Fibroblast of peridontal ligament (primary cell): ENCODE measurements at regions not wholly inside any gene's neighbourhood (a gene's known extent, or its start where the extent isn't known, plus 50 kb on each side); places are given as distances from the start of the nearest gene placed in this dataset.
"Not testable (repeated sequence)": the region's sequence is repeated elsewhere in the genome, so short reads cannot be mapped to it uniquely, and the experiment has no call there.

Source experiments
- DNase-seq: peaks from one replicate; pipeline ENCODE4 v3.0.0-alpha.2; 2010; ENCODE audit errors: extremely low read depth

GRCh38 chr3:166446986-166447385, 609.8 kb upstream of the BCHE start:
- DNase-seq = no peak

- peak; percentile 0 for DNase-seq
These were observed 609.1 kb upstream of the BCHE start for GRCh38 chr3:166446291-166446690.

GRCh38 chr3:166445865-166446264, 608.6 kb upstream of the BCHE start:
- no peak for DNase-seq

GRCh38 chr3:166444756-166445155, 607.5 kb upstream of the BCHE start:
- no peak for DNase-seq

- DNase-seq = no peak
These were observed 607.1 kb upstream of the BCHE start for GRCh38 chr3:166444336-166444735.

GRCh38 chr3:166435469-166436057, 598.3 kb upstream of the BCHE start:
- no peak for DNase-seq

GRCh38 chr3:166433060-166433459, 595.8 kb upstream of the BCHE start:
- no peak for DNase-seq

- no peak for DNase-seq
These were observed 588.8 kb upstream of the BCHE start for GRCh38 chr3:166425900-166426611.

- DNase-seq = no peak
These were observed 587.8 kb upstream of the BCHE start for GRCh38 chr3:166425021-166425420.

GRCh38 chr3:166423824-166424513, 586.7 kb upstream of the BCHE start:
- DNase-seq = not testable (repeated sequence)

- DNase-seq = no peak
These were observed 585.3 kb upstream of the BCHE start for GRCh38 chr3:166422556-166422955.

- DNase-seq = no peak
These were observed 582.8 kb upstream of the BCHE start for GRCh38 chr3:166420071-166420470.

GRCh38 chr3:166405896-166406295, 568.7 kb upstream of the BCHE start:
- no peak for DNase-seq

- no peak for DNase-seq
These were observed 568.2 kb upstream of the BCHE start for GRCh38 chr3:166405465-166405864.

GRCh38 chr3:166390303-166390702, 553.1 kb upstream of the BCHE start:
- DNase-seq = no peak

GRCh38 chr3:166388321-166388720, 551.1 kb upstream of the BCHE start:
- DNase-seq = no peak

GRCh38 chr3:166372571-166373106, 535.4 kb upstream of the BCHE start:
- DNase-seq = no peak

GRCh38 chr3:166367947-166368533, 530.8 kb upstream of the BCHE start:
- DNase-seq = no peak

GRCh38 chr3:166362698-166363097, 525.5 kb upstream of the BCHE start:
- no peak for DNase-seq

- no peak for DNase-seq
These were observed 523.5 kb upstream of the BCHE start for GRCh38 chr3:166360720-166361119.

- DNase-seq = no peak
These were observed 514.2 kb upstream of the BCHE start for GRCh38 chr3:166351461-166351860.

- no peak for DNase-seq
These were observed 503.5 kb upstream of the BCHE start for GRCh38 chr3:166340604-166341266.
